ENCODE measurements at regions not wholly inside any gene's neighbourhood (a gene's known extent, or its start where the extent isn't known, plus 50 kb on each side); places are given as distances from the start of the nearest gene placed in this dataset.

DNA sequence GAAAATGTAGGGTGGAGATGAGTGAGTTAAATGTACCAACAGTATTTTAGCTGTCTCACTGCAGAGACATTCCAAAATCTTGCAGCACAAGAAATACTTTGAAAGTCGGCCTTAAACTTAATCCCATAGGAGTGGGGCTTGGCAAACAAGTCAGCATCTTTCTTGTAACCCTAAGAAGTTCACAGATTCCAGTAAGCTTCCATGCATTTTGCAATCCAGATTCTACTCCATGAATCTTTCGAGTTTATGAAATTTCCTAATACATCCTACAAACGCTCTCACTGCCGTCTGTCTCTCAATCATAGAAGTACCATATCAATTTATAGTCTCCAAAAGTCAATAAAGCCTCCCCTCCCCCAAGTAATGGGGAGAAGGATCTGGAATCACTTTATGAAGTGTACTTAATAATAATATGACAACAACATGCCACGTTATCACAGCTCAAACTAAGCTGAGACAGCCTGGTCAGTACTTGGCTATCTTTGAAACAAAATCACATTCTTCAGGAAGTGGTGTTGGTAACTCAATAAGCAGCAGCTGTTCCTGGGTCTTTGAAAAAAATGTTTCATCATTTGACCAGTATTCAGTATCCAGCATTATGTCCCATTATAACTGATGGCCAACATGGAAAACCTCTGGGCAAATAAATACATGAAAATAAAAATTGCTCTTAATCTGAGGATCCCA, 317.4 kb upstream of the RUNX1 start:
- no peak for DNase-seq (ENCODE audit: low read depth in 4 of 4, low spot score in 3 of 4)

DNA sequence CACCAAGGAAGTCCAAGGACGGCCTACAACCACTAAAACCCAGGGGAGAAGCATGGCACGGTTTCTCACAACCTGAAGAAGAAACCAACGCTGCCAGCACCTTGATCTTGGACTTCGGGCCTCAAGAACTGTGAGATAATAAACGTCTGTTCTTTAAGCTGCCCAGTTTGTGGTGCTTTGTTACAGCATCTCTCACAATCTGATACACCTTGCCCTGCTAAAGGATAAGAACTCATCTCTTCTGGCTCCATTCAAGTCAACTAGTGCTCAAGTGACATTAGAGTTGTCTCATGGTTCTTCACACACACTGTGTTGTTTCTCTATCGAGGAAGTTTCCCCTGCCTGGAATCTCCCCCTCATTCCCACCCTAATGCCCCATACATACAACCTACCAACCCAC, 314.4 kb upstream of the RUNX1 start:
- no peak for DNase-seq (ENCODE audit: low read depth in 4 of 4, low spot score in 3 of 4)

DNA sequence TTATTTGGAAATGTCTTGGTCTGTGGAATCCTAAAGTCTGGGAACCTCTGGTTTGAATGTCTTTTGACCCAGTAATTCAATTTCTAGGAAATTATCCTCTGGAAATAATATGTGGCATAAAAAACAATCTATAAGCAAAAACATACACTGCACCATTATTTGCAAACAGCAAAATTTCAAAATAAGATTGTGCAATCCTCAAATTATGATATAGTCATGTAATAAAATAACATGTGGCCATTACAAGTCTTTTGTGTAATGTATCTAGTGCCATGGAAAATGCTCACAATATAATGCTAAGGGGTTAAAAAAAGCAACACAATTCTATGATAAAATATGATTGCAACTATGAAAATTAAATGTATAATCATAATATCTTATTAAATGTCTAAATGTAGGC, 312.9 kb upstream of the RUNX1 start:
- no peak for DNase-seq (ENCODE audit: low read depth in 4 of 4, low spot score in 3 of 4)

DNA sequence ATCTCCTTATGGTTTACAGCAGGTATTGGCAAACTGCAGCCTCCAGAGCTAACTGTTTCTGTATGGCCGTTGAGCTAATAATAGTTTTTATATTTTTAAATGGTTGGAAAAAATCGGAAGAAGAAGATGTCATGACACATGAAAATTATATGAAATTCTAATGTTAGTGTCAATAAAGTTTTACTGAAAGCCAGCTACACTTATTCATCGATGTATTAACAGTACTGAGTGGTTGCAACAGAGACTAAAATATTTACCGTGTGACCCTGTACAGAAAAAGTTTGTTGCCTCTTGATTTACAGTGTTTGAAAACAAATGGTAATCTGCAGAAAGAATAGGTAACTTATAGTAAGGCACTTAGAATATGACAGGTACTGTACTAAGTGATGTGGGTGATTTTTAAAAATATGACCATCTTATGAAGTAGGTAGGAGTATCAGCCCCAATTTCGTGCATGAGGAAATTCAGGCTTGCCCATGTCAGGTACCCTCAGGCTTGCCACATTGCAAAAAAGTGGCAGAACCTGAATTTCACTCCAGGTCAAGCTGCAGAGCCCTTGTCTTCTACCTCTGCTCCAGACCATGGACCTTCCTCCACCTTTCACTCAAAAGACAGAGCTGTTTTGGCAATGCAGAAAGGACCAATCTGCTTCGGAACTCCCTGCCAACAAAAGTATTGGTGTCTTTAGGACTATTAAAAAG, 311.9 kb upstream of the RUNX1 start:
- no peak for DNase-seq (ENCODE audit: low read depth in 4 of 4, low spot score in 3 of 4)

DNA sequence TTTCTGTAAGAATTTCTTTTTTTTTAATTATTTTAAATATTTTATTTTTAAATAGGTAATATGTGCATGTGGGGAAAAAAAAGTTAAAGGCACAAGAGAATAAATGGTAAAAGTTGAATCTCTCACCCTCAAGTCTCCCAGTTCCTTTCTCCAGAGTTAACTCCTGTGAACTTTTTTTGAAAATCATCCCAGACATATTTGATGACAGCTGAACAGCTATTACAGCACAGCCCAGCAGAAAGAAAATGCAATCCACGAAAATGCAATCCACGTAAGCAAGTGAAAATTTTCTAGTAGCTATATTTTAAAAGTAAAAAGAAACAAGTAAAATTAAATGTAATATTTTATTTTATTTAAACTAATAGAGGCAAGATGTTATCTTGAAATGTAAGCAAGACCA, 310.0 kb upstream of the RUNX1 start:
- DNase-seq (ENCODE audit: low read depth in 4 of 4, low spot score in 3 of 4) = no peak

DNA sequence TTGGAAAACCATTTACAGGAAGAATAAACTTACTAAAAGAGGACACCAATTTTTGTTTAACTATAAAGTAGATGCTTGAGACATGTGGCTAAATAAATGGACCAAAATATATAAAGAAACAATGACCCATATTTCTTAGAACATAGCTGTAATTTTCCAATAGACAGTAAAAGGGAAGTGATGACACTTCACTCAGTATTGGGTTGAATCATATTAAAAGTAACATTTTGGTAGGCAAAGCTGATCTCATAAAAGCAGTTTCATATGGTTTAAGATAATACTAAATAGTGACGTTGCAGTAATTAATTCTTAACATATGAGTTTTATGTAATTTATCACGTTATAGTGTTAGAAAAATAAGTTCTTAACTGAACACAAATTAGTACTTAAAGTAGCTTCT, 308.9 kb upstream of the RUNX1 start:
- no peak for DNase-seq (ENCODE audit: low read depth in 4 of 4, low spot score in 3 of 4)

DNA sequence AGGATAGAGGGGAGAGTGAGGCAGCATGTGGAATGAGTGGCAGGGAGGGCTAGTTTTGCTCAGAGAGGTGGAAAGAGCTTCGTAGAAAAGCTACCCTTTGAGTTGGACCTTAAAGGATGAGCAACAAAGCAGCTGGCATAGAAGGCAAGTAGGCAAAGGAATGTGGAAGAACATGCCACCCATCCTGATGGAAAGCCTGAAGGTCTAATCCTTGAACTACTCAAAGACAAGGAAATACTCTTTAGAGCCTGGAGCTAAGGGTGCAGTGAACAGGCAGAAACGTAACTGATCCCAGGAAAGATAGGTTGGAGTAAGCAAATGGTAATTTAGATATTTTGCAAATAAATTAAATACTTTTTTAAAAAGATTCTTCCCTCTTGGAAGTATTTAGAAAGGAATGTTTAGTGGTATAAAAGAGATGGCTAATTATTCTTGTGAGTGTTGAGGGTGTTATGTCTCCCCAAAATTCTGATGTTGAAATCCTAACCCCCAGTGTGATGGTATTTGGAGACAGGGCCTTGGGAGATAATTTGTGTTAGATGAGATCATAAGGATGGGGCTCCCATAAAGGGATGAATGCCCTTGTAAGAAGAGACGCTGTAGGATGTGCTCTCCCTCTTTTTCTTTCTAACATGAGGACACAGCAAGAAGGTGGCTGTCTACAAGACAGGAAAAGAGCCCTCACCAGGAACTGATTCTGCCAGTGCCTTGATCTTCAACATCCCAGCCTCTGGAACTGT, 308.1 kb upstream of the RUNX1 start:
- no peak for DNase-seq (ENCODE audit: low read depth in 4 of 4, low spot score in 3 of 4)

DNA sequence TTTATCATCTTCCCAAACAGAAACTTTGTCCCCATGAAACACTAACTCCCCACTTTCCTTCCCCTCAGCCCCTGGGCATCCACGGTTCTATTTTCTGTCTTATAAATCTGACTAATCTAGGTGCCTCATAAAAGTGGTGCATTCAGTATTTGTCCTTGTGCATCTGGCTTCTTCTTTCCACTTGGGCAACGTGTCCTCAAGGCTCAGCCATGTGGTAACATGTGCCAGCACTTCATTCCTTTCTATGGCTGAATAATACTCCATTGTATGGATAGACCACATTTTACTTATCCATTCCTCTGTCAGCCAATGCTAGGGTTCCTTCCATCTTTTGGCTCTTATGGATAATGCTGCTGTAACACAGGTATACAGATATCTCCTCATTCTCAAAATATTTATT, 305.0 kb upstream of the RUNX1 start:
- DNase-seq (ENCODE audit: low read depth in 4 of 4, low spot score in 3 of 4) = no peak

DNA sequence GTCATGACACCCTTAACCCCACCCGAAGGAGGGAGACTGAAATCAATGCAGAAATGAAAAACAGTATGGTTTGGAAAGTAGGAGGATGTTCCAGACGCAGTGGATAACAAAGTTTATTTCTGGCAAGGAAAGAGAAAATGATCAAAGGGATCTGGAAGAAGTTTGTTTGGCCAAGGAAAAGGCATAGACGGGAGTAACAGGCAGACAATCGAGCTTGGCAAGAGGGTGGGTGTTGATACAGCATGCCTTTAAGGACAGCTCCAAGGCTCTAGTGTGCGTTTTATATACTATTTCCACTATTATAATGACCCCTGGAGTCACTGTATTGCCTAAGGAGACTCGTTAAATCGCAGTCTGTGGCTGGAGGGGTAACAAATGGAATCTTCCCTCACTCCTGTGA, 303.7 kb upstream of the RUNX1 start:
- no peak for DNase-seq (ENCODE audit: low read depth in 4 of 4, low spot score in 3 of 4)

DNA sequence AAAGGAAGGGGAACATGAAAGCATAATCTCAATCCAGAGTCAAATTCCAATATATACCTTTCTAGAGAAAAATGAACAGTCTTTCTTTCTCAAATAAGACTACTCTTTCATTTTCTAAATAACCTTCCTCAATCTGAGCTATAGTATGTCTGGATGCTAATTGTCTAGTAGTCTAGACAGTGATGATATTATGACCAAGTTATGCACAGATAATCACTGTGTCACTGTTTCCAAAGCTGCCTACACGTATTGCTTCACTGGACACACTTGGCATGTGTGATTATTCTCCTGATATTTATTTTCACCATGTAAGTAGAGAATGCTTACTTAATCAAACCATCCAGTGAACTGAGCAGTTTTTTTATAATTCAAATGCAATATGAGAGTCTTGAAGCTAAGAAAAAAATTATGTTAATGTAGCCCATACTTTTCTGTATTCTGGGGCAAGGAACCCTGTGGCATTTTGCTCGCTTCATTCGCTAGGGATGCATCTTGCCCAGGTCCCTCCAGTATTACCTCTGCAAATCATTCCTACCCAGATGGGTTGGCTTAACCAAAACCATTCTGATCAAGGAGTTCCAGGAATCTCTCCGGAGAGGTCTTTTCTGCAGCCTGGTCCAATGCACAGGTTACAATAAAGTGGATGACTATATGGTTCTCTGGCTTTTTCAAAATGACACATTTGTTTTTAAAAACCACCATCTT, 303.1 kb upstream of the RUNX1 start:
- no peak for DNase-seq (ENCODE audit: low read depth in 4 of 4, low spot score in 3 of 4)

DNA sequence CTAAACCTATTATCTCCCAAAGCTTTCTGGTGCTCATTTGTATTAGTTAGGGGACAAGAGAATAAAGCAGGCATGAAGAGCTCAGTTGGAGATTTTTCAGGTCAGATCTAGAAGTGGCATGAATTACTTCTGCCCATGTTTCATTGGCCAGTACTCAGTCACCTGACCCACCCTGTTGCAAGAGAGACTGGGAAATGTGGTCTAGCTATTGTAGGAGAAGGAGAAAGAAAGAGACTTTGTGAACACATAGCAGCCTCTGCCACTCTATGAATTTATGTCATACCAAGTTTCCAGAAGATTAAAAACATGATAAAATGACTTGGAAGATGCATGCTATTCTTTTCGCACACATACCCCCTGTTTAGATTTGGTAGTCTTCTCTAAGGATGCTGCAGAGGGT, 302.3 kb upstream of the RUNX1 start:
- DNase-seq (ENCODE audit: low read depth in 4 of 4, low spot score in 3 of 4) = no peak

DNA sequence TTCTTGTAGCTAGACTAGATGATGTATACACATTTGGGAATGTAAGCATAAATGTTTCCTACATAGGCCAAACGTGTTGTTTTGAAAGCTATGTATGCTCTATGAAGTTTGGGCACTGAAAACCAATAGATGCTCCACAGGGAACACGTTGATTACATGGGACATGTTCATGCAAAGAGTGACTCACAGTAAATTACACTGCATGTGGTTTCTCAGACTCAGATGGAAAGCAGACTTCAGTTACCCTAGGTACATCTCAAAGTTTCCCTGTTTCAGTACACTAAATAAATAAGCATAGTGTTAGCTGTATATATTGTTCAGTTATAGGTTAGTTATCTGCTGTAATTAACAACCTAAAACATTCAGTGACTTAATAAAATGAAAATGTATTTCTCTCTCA, 301.9 kb upstream of the RUNX1 start:
- no peak for DNase-seq (ENCODE audit: low read depth in 4 of 4, low spot score in 3 of 4)

DNA sequence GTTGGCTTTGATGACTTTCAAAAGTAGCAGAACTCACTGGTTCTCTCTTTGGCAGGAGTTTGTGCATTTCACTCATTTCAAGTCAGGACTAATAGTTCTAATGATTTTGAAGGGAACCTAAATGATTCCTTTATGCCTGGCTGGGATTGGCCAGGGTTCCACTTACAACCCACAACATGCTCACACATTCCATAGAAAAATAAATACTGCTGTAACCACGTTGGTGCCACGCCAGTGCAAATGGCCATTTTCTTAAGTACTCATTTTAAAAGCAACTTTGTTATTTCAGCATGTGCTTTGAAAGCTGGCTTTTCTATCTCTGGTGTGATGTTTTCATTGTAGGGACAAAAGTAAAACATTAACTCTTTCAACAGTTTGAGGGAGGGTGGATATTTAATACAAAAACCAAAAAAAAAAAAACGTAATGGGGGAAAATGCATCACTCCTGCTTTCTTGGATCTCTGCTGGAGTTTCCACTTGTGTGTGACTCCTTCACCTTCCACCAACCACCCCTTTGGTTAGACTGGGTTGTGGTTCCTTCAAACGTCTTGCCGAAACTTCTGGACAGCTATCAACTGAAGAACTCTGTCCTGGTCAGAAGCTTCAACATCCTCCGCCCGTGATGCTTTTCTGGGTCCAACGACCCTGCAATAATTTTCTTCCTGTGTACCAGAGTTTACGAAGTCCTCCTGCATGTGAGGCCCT, 300.4 kb upstream of the RUNX1 start:
- DNase-seq (ENCODE audit: low read depth in 4 of 4, low spot score in 3 of 4) = no peak

DNA sequence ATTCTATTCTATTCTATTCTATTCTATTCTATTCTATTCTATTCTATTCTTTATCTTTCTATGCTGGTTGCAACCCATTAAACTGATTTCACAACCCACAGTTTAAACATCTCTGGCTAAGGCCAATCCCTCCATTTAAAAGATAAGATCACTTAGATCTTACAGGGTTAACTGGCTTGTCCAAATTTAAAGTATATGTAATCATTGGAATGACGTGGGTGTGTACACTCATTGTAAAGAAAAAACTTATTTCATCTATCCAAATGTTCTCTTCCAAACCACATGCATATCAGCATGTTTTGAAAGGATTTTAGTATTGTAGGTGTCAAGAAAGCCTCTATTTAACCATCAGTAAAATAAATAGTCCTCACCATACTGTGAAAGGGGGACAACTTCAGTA, 299.6 kb upstream of the RUNX1 start:
- DNase-seq (ENCODE audit: low read depth in 4 of 4, low spot score in 3 of 4) = no peak

DNA sequence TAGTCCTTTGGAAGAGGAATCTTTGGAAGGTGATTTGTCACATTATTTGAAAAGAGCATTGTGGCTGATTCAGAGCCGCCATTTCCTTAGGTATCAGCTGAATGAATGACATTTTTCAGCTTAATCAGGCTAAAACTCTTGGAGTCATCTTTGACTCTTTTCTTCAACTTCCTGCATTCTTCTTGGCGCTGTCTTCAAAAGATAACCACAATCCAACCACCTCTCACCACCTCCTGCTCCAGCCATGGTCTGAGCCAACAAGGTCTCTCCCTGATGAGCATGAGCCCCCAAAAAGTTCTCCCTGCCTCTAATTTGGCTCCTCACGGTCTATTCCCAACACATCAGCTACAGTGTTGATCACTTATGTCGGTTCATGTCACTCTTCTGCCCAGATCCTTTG, 297.6 kb upstream of the RUNX1 start:
- no peak for DNase-seq (ENCODE audit: low read depth in 4 of 4, low spot score in 3 of 4)

DNA sequence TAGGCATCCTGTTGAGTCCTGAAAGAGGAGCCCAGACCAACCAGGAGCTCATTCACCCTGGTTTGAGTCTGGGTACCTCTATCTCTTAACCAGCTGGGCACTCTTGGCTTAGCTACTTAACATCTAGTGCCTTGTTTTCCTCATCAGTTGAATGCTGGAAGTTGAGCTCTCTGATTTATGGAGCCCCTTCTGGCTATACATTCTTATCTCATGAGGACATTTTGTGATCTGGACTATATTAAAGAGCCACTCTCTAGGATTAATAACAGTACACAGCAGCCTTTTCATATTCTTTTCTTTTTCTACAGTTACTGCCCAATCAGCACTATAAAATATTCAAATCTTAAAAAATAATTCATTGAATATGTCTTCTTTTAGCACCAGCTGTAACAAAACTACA, 296.9 kb upstream of the RUNX1 start:
- DNase-seq (ENCODE audit: low read depth in 4 of 4, low spot score in 3 of 4) = no peak

DNA sequence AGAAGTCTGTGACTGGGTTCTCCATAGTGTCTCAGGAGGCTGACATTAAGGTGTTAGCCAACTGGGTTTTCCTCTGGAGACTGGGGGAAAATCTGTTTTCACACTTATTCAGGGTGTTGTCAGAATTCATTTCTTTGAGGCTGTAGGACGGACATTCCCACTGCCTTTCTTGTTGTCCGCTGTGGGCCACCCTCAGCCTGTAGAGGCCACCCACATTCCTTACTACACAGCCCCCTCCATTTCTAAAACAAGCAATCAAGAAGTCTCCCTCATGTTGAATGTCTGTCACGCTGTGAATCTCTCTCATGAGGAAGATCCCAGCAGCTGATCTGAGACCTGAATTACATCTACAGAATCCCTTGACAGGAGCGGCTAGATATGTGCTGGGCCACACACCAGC, 295.5 kb upstream of the RUNX1 start:
- DNase-seq (ENCODE audit: low read depth in 4 of 4, low spot score in 3 of 4) = no peak

DNA sequence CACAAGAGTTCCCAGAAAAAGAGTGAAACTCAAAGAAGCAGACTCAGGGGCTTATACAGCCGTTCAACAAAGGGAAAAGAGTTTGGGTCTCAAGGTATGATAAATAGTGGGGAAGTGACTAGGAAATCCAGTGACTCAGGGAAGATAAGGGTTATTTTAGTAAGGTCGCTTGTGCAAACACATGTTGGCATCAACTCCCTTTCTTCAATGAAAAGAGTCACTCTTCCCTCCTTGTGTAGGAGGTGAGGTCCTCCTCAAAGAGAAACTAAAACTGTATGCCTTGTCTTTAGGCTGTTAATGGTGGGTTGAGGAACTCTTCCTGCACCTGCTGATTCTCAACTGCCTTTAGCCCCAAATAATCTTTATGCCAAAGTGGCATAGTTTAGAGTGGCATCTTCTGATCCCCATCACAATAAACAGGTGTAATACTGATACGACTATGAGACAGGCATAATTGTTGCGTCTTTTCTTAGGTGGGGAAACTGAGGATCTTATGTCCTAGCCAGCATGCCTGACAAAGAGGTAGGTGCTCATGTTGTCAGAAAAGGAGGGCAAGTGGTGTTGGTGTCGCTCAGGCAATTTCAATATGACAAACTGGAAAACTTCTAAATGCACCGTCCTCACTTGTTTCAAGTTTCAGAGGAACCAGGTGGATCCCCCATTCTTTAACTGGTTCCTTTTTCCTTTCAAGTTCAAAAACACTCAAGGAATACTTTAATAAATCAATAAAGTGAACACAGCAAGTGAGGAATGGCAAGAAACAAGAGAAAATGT, 294.1 kb upstream of the RUNX1 start:
- no peak for DNase-seq (ENCODE audit: low read depth in 4 of 4, low spot score in 3 of 4)

DNA sequence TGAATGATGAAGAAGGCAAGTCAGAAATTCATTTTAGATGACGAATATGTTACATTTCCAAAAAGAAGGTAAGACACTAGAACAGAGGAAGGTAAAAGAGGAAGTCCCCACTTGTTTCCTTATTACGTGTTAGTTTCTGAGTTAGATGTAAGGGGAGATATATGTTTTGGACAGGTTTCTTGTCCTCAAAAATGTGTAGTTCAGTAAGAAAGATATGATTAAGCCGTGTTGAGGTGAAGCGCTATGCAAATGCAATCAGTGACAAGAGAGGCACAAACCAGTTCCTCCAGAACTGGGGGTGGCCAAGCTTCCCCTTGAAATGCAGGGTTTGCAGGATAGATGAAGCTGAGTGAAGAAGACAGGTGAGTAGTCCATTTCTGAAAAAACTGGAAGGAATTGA, 293.3 kb upstream of the RUNX1 start:
- no peak for DNase-seq (ENCODE audit: low read depth in 4 of 4, low spot score in 3 of 4)

DNA sequence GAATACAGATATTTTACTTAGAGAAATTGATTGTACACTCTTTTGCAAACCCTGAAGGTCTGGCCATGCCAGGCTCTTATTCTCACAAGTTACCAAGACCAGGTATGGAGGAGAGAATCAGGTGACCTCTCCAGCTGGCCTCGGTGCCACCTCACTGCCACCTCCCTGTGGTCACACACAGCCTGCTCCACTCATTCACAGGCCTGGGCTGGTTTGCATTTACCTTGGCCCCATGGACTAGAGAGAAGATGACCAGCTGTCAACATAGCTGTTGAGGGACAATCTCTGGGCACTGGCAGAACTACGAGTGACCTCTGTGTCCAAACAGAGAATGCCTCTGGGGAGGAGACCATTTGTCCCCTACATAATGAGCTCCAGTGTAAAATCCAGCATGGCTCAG, 291.2 kb upstream of the RUNX1 start:
- DNase-seq (ENCODE audit: low read depth in 4 of 4, low spot score in 3 of 4) = no peak

Measured in right renal pelvis (tissue), 4 donors.